ENCODE measurements at regions not wholly inside any gene's neighbourhood (a gene's known extent, or its start where the extent isn't known, plus 50 kb on each side); places are given as distances from the start of the nearest gene placed in this dataset.

GRCh38 chr1:221429264-221429663 lies 312.6 kb downstream of the DUSP10 start:
- TF ChIP-seq CTCF (conservative IDR thresholded peaks at IDR 0.05): no peak
- TF ChIP-seq ZFX (IDR thresholded peaks at IDR 0.05): no peak
